Endothelial cell of umbilical vein (primary cell): ENCODE measurements at regions not wholly inside any gene's neighbourhood (a gene's known extent, or its start where the extent isn't known, plus 50 kb on each side); places are given as distances from the start of the nearest gene placed in this dataset.

ENCODE experiments used
- BruUV-seq: library from RNA; stranded (reverse); fragments of 400-500 nt; replicated peaks from 2 replicates; lab custom pipeline; 2021; lab: Mats Ljungman, UMichigan
- CTCF ChIA-PET: fragments of 300-600, 350-600 bp; sonication (Branson Sonifier 250); formaldehyde crosslinking; loops from one replicate; lab custom pipeline; 2021; ENCODE audit warnings: antibody characterized with exemption, inconsistent platforms; lab: Charles Lee
- POLR2A ChIA-PET: fragments of 300-600, 350-600 bp; sonication (Branson Sonifier 250); formaldehyde crosslinking; loops from one replicate; lab custom pipeline; 2021; ENCODE audit warnings: antibody characterized with exemption, inconsistent platforms; lab: Charles Lee
- DNase-seq: peaks from one replicate; pipeline ENCODE4 v3.0.0-alpha.2; 2011; ENCODE audit warnings: low read depth, low spot score
- FAIRE-seq: peaks from 2 replicates; lab custom pipeline; 2011; peaks lifted over from hg19 to GRCh38; lab: Jason Lieb, UNC
- H2AFZ ChIP-seq: 2 replicates; pipeline ENCODE4 v1.6.0; 2012; ENCODE audit warnings: low read depth, low read length, control low read depth, inconsistent platforms
- H3K27ac ChIP-seq: 2 replicates; pipeline ENCODE4 v1.5.1; 2011; ENCODE audit warnings: low read depth, mild to moderate bottlenecking, control low read depth, low read length, moderate library complexity; ENCODE audit not compliant: insufficient read depth
- H3K27me3 ChIP-seq, 2 experiments: 2 replicates each; pipeline versions ENCODE4 v1.6.0 to v1.6.1; 2011; ENCODE audit warnings: low read length in 2 of 2, mixed read lengths in 1 of 2; ENCODE audit not compliant: control insufficient read depth in 2 of 2, insufficient read depth in 2 of 2
- H3K36me3 ChIP-seq, 2 experiments: 2 replicates in 1 of 2; 3 replicates in 1 of 2; pipeline ENCODE4 v1.5.1; 2011; ENCODE audit warnings: low read length in 2 of 2, mild to moderate bottlenecking in 1 of 2, moderate library complexity in 1 of 2; ENCODE audit not compliant: control insufficient read depth in 2 of 2, insufficient read depth in 2 of 2; ENCODE audit errors: extremely low read depth in 1 of 2
- H3K4me1 ChIP-seq: 3 replicates; pipeline ENCODE4 v1.5.1; 2011; ENCODE audit warnings: mild to moderate bottlenecking, low read length; ENCODE audit not compliant: control insufficient read depth, insufficient read depth; ENCODE audit errors: extremely low read depth
- H3K4me2 ChIP-seq: 2 replicates; pipeline ENCODE4 v1.6.1; 2011; ENCODE audit warnings: low read length, control low read depth, mixed read lengths; ENCODE audit not compliant: insufficient read depth
- H3K4me3 ChIP-seq, 3 experiments: fragments of 200-600 bp in 1 of 3; sonication (generic), shearing (Covaris generic) in 1 of 3; replicated peaks in 1 of 3; 2 replicates each; pipeline ENCODE4 v1.5.1; 2011 to 2016; ENCODE audit warnings: control low read depth in 3 of 3, low read length in 3 of 3, mild to moderate bottlenecking in 2 of 3, inconsistent platforms in 1 of 3, low read depth in 1 of 3, moderate library complexity in 1 of 3; ENCODE audit not compliant: insufficient read depth in 1 of 3
- H3K79me2 ChIP-seq: 2 replicates; pipeline ENCODE4 v1.6.0; 2012; ENCODE audit warnings: low read length, inconsistent platforms; ENCODE audit not compliant: control insufficient read depth, insufficient read depth
- H3K9ac ChIP-seq: replicated peaks from 2 replicates; pipeline ENCODE3; 2011; ENCODE audit warnings: low read length, control low read depth; ENCODE audit not compliant: insufficient read depth; ENCODE audit errors: extremely low read depth
- H3K9me1 ChIP-seq: replicated peaks from 3 replicates; pipeline ENCODE4 v1.6.0; 2011; ENCODE audit warnings: mild to moderate bottlenecking, low read length; ENCODE audit not compliant: control insufficient read depth, insufficient read depth; ENCODE audit errors: extremely low read depth
- H3K9me3 ChIP-seq: replicated peaks from 2 replicates; pipeline ENCODE4 v1.5.1; 2012; ENCODE audit warnings: low read length, inconsistent platforms; ENCODE audit not compliant: control insufficient read depth, insufficient read depth
- H4K20me1 ChIP-seq: replicated peaks from 2 replicates; pipeline ENCODE3; 2011; ENCODE audit warnings: mild to moderate bottlenecking, low read length; ENCODE audit not compliant: control insufficient read depth, insufficient read depth; ENCODE audit errors: extremely low read depth
- CTCF ChIP-seq, 2 donors: IDR thresholded peaks; 1 replicate in 1 of 2; 2 replicates in 1 of 2; pipeline ENCODE4 v1.5.1; 2011; ENCODE audit warnings: low read length in 2 of 2, mild to moderate bottlenecking in 2 of 2, moderate library complexity in 2 of 2, control low read depth in 1 of 2, inconsistent platforms in 1 of 2, low read depth in 1 of 2; ENCODE audit not compliant: insufficient read depth in 1 of 2; ENCODE audit errors: extremely low read depth in 1 of 2
- EZH2 ChIP-seq: IDR thresholded peaks from 2 replicates; pipeline ENCODE4 v1.6.1; 2012; ENCODE audit warnings: borderline replicate concordance, low read depth, mild to moderate bottlenecking, moderate library complexity, low read length, inconsistent platforms; ENCODE audit not compliant: severe bottlenecking
- FOS ChIP-seq: IDR thresholded peaks from 2 replicates; pipeline ENCODE4 v1.6.1; 2011; ENCODE audit warnings: mild to moderate bottlenecking, low read length, moderate library complexity, borderline replicate concordance; ENCODE audit not compliant: insufficient read depth
- GATA2 ChIP-seq: IDR thresholded peaks from 2 replicates; pipeline ENCODE4 v1.7.0; 2011; ENCODE audit warnings: low read depth, mild to moderate bottlenecking, moderate library complexity, mixed read lengths, low read length; ENCODE audit not compliant: insufficient read length, insufficient read depth
- JUN ChIP-seq: IDR thresholded peaks from 2 replicates; pipeline ENCODE4 v1.6.1; 2011; ENCODE audit warnings: borderline replicate concordance, low read depth; ENCODE audit not compliant: insufficient read length, insufficient read depth
- MYC ChIP-seq: IDR thresholded peaks from one replicate; pipeline ENCODE4 v1.6.1; 2011; ENCODE audit warnings: mild to moderate bottlenecking, low read depth, low read length
- POLR2A ChIP-seq: IDR thresholded peaks from 2 replicates; pipeline ENCODE4 v1.6.1; 2012; ENCODE audit warnings: low read depth, mild to moderate bottlenecking, control low read depth, low read length
- POLR2AphosphoS5 ChIP-seq: IDR thresholded peaks from 2 replicates; pipeline ENCODE4 v1.6.1; 2012; ENCODE audit warnings: low read depth, mild to moderate bottlenecking, control low read depth, low read length, moderate library complexity; ENCODE audit not compliant: insufficient read depth
- dilution Hi-C: fragments of 300-500 bp; cut with MboI; formaldehyde crosslinking; loops from one replicate; pipeline ENCODE4 v1.15.0; 2019; ENCODE audit warnings: low sequenced_read_pairs; ENCODE audit not compliant: extremely low pct_ligation_motif_present
- intact Hi-C: fragments of 100-400 bp; cut with micrococcal nuclease; formaldehyde crosslinking; loops from one replicate; pipeline ENCODE4 v1.10.0; 2022
- TF ChIP-seq, protein P1 (sequence below): IDR thresholded peaks from 2 replicates; pipeline ENCODE4 v1.6.1; 2011; ENCODE audit not compliant: insufficient read depth, insufficient read length

DNA sequence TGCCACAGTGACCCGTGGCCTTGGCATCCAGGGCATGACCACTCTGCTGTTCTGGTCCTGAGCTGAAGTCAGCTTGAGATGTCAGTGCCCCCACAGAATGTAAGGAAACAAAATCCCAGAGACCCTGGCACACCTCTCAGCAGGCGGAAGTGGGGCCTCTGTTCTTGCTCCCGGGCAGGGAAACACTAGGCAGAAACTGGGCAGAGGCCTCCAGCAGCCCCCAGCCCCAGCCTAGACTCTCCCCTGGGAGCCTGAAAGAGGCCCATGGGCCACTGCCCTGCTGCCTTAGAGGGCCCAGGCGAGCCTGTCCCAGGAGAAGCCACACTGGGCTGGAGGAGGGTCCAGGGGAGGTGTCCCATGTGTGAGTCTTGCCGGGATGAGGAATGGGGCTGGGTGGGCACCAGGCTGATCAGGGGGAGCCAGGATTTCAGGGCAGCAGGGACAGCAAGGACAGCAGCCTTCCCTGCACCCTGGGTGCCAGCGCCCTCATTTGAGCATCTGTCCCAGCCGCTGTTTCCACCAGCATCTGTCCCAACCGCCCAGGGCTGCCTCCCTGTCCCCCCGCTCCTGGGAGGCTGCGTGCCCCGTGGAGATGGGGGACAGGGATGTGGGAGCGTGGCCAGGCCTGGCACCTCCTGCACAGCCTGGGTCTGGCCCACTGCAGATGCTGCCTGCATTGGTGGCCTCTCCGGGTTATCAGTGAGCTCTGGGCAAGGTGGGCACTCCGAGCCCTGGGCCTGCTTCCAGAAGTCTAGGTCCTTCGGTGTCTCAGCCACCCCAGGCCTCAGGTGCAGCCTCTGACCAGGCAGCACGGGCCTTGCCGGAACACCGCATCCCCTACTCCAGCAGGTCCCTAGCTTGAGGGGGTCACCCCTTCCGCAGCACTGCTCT lies 1072.4 kb downstream of the BRD1 start:
- Histone ChIP-seq H3K4me1 (no peaks in the 10 kb centered on the region), H3K27ac (no peak overlapping the region), H2AFZ (no peak overlapping the region), H3K9ac (no peak overlapping the region), H3K79me2 (no peaks in the 10 kb centered on the region), H3K36me3 (no peaks in the 10 kb centered on the region), H4K20me1 (no peaks in the 10 kb centered on the region), H3K27me3 (no peaks in the 10 kb centered on the region), H3K9me3 (peaks cover 12% of the 10 kb centered on the region), H3K9me1 (no peaks in the 10 kb centered on the region), H3K4me2 (no peak overlapping the region), H3K4me3 (no peak overlapping the region)
- CTCF ChIA-PET, result no interaction called here
- no peak for FAIRE-seq
- BruUV-seq, result no TSS peak
- intact Hi-C loops (no loop called here), dilution Hi-C loops (no loop called here)
- POLR2A ChIA-PET, result no interaction called here
- no peak for DNase-seq
- no peak for TF ChIP-seq CTCF (IDR thresholded peaks at IDR 0.05; ENCODE audit: extremely low read depth in 1 of 2, insufficient read depth in 1 of 2, low read depth in 1 of 2, low read length in 2 of 2)
- no peak for TF ChIP-seq MYC
- no peak for TF ChIP-seq JUN
- TF ChIP-seq POLR2AphosphoS5, result no peak
- no peak for TF ChIP-seq POLR2A
- TF ChIP-seq FOS, result no peak
- TF ChIP-seq EZH2, result no peak
- TF ChIP-seq GATA2, result no peak
- TF ChIP-seq, protein P1, sequence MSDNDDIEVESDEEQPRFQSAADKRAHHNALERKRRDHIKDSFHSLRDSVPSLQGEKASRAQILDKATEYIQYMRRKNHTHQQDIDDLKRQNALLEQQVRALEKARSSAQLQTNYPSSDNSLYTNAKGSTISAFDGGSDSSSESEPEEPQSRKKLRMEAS, result no peak
